GM21786 (cell line): ENCODE measurements at regions not wholly inside any gene's neighbourhood (a gene's known extent, or its start where the extent isn't known, plus 50 kb on each side); places are given as distances from the start of the nearest gene placed in this dataset.
"Not testable (repeated sequence)": the region's sequence is repeated elsewhere in the genome, so short reads cannot be mapped to it uniquely, and the experiment has no call there.

Experiments used
- ATAC-seq: cut with Tn5 transposase; IDR thresholded peaks from one replicate; pipeline ENCODE4 v1.9.1; 2021; ENCODE audit not compliant: unreplicated experiment

GRCh38 chr3:13195374-13195773 is 122.1 kb upstream of the IQSEC1 start:
- ATAC-seq: no peak

GRCh38 chr3:13194285-13195209 is 121.3 kb upstream of the IQSEC1 start:
- ATAC-seq: no peak

- ATAC-seq: no peak
Observed at GRCh38 chr3:13193320-13194284, 120.4 kb upstream of the IQSEC1 start.

GRCh38 chr3:13192471-13193213 is 119.4 kb upstream of the IQSEC1 start:
- ATAC-seq: no peak

- ATAC-seq: no peak
Observed at GRCh38 chr3:13191016-13191415, 117.8 kb upstream of the IQSEC1 start.

- no peak for ATAC-seq
Observed at GRCh38 chr3:13190378-13190765, 117.1 kb upstream of the IQSEC1 start.

GRCh38 chr3:13189639-13190377 is 116.6 kb upstream of the IQSEC1 start:
- ATAC-seq: no peak

- ATAC-seq: no peak
Observed at GRCh38 chr3:13188975-13189374, 115.7 kb upstream of the IQSEC1 start.

GRCh38 chr3:13188181-13188779 is 115.1 kb upstream of the IQSEC1 start:
- no peak for ATAC-seq

- ATAC-seq: no peak
Observed at GRCh38 chr3:13187593-13187992, 114.4 kb upstream of the IQSEC1 start.

GRCh38 chr3:13186435-13186815 is 113.2 kb upstream of the IQSEC1 start:
- no peak for ATAC-seq

- no peak for ATAC-seq
Observed at GRCh38 chr3:13185737-13186434, 112.7 kb upstream of the IQSEC1 start.

- ATAC-seq: not testable (repeated sequence)
Observed at GRCh38 chr3:13179582-13180210, 106.5 kb upstream of the IQSEC1 start.

GRCh38 chr3:13179181-13179580 is 106.0 kb upstream of the IQSEC1 start:
- no peak for ATAC-seq

- no peak for ATAC-seq
Observed at GRCh38 chr3:13178107-13178506, 104.9 kb upstream of the IQSEC1 start.

- no peak for ATAC-seq
Observed at GRCh38 chr3:13177641-13178040, 104.4 kb upstream of the IQSEC1 start.

GRCh38 chr3:13177236-13177635 is 104.0 kb upstream of the IQSEC1 start:
- ATAC-seq: no peak

- ATAC-seq: no peak
Observed at GRCh38 chr3:13176445-13176844, 103.2 kb upstream of the IQSEC1 start.

- ATAC-seq: no peak
Observed at GRCh38 chr3:13174803-13175135, 101.5 kb upstream of the IQSEC1 start.
